Ovary (tissue), 3 donors: ENCODE measurements at regions not wholly inside any gene's neighbourhood (a gene's known extent, or its start where the extent isn't known, plus 50 kb on each side); places are given as distances from the start of the nearest gene placed in this dataset.

ENCODE experiments used
- CTCF ChIP-seq, 3 donors: fragments of 450-650 bp in 2 of 3; fragments of 200-600 bp in 1 of 3; IDR thresholded peaks; one replicate each; pipeline versions ENCODE4 v1.5.1 to v1.8.0; 2016 to 2022; ENCODE audit warnings: antibody characterized with exemption in 3 of 3, mild to moderate bottlenecking in 1 of 3
- POLR2A ChIP-seq: fragments of 450-650 bp; IDR thresholded peaks from one replicate; pipeline ENCODE4 v1.6.1; 2017; ENCODE audit warnings: antibody characterized with exemption, mild to moderate bottlenecking, moderate library complexity
- donor health status: DM: no; HTN: no; CAD: no.

- TF ChIP-seq CTCF (IDR thresholded peaks at IDR 0.05) (no peak), POLR2A (no peak)
Observed at GRCh38 chr12:114757684-114758325, 73.8 kb upstream of the TBX3 start.
